Panc1 (cell line): ENCODE measurements at regions not wholly inside any gene's neighbourhood (a gene's known extent, or its start where the extent isn't known, plus 50 kb on each side); places are given as distances from the start of the nearest gene placed in this dataset.

Source experiments
- CTCF ChIP-seq: fragments of 450-650 bp; IDR thresholded peaks from 2 replicates; pipeline ENCODE4 v1.5.1; 2017; ENCODE audit warnings: mild to moderate bottlenecking
- POLR2AphosphoS5 ChIP-seq: IDR thresholded peaks from 2 replicates; pipeline ENCODE4 v1.6.1; 2012; ENCODE audit warnings: mild to moderate bottlenecking, low read depth, low read length, moderate library complexity

DNA sequence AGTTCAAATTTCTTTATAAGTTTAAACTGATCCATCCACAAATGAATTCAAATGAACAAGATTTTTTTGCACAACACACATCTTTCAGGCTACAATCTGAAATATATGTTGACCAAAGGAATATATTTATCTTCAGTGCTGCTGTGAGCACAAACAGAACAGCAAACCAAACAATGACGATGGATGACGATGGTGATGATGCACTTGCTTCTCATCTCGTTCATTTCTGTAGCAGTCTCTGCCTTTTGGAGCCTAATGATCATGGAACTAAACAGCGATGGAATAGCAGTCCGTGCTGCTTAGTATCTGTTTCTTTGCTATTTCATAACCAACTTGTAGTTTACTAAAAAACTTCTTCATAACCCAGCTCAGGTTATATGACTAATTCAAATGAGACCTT is 220.7 kb upstream of the BLID start:
- TF ChIP-seq CTCF (no peak), POLR2AphosphoS5 (no peak)
